Thyroid gland (tissue), 4 donors: ENCODE measurements at regions not wholly inside any gene's neighbourhood (a gene's known extent, or its start where the extent isn't known, plus 50 kb on each side); places are given as distances from the start of the nearest gene placed in this dataset.

ENCODE experiments used
- DNase-seq, 2 donors: peaks; one replicate each; pipeline ENCODE4 v3.0.0-alpha.2; 2019
- H3K27ac ChIP-seq, 3 donors: fragments of 200-600 bp; sonication (generic); 1 replicate in 2 of 3; 2 replicates in 1 of 3; pipeline ENCODE4 v1.5.1; 2016 to 2019; ENCODE audit warnings: mild to moderate bottlenecking in 1 of 3, moderate library complexity in 1 of 3
- H3K27me3 ChIP-seq: fragments of 200-600 bp; sonication (generic); one replicate; pipeline ENCODE4 v1.5.1; 2019
- H3K36me3 ChIP-seq, 2 donors: fragments of 200-600 bp; sonication (generic); one replicate each; pipeline ENCODE4 v1.5.1; 2016 to 2019
- H3K4me1 ChIP-seq, 2 donors: fragments of 200-600 bp; sonication (generic); one replicate each; pipeline ENCODE4 v1.5.1; 2017 to 2019
- H3K4me3 ChIP-seq, 3 donors: fragments of 200-600 bp; sonication (generic); replicated peaks in 1 of 3; 1 replicate in 2 of 3; 2 replicates in 1 of 3; pipeline ENCODE4 v1.5.1; 2016; ENCODE audit warnings: mild to moderate bottlenecking in 1 of 3
- H3K9me3 ChIP-seq: fragments of 200-600 bp; sonication (generic); one replicate; pipeline ENCODE4 v1.5.1; 2017
- POLR2A ChIP-seq, 2 donors: fragments of 450-650 bp; IDR thresholded peaks; one replicate each; pipeline ENCODE4 v1.6.1; 2017; ENCODE audit warnings: antibody characterized with exemption in 2 of 2, mild to moderate bottlenecking in 2 of 2, moderate library complexity in 1 of 2
- WGBS, 2 donors: methylation state at CpG; one replicate each; pipeline ENCODE4 v1.1.5; 2017; 5-methylcytosine and 5-hydroxymethylcytosine counted together
- intact Hi-C: fragments of 100-400 bp; cut with DNase I; formaldehyde crosslinking; loops from one replicate; pipeline ENCODE4 v1.15.1; 2023
- TF ChIP-seq, protein P1 (sequence below), 6 experiments: fragments of 200-600 bp in 3 of 6; fragments of 450-650 bp in 3 of 6; sonication (generic) in 3 of 6; IDR thresholded peaks; one replicate each; pipeline ENCODE4 v1.5.1; 2016 to 2019; ENCODE audit warnings: antibody characterized with exemption in 6 of 6, mild to moderate bottlenecking in 2 of 6, inconsistent platforms in 1 of 6, moderate library complexity in 1 of 6

DNA sequence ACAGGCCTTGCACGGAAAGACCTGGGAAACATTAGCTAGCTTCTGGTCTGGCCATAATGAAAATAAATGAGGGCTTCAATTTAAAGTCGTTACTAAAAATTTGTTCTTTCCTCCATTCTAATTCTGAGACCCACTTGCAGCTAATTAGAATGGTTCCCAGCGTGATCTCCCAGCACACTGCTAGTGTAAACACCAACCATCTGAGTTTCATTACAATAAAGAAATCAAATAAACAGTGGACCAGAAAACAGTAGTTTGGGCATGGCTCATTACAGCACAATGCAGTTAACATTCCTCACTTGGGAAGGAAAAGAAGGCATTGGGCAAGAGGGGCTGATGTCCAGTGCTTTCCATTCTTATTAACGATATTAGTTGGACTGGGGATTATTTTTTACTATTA lies 410.9 kb upstream of the SOX9 start:
- Histone ChIP-seq H3K4me1 (no peaks in the 10 kb centered on the region), H3K4me3 (no peak overlapping the region), H3K9me3 (no peaks in the 10 kb centered on the region), H3K36me3 (no peaks in the 10 kb centered on the region), H3K27ac (no peak overlapping the region), H3K27me3 (no peaks in the 10 kb centered on the region)
- 68 to 76% methylated on average over 4 of the region's 4 CpGs for WGBS, 2 donors
- DNase-seq, result no peak
- TF ChIP-seq, protein P1, sequence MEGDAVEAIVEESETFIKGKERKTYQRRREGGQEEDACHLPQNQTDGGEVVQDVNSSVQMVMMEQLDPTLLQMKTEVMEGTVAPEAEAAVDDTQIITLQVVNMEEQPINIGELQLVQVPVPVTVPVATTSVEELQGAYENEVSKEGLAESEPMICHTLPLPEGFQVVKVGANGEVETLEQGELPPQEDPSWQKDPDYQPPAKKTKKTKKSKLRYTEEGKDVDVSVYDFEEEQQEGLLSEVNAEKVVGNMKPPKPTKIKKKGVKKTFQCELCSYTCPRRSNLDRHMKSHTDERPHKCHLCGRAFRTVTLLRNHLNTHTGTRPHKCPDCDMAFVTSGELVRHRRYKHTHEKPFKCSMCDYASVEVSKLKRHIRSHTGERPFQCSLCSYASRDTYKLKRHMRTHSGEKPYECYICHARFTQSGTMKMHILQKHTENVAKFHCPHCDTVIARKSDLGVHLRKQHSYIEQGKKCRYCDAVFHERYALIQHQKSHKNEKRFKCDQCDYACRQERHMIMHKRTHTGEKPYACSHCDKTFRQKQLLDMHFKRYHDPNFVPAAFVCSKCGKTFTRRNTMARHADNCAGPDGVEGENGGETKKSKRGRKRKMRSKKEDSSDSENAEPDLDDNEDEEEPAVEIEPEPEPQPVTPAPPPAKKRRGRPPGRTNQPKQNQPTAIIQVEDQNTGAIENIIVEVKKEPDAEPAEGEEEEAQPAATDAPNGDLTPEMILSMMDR (IDR thresholded peaks at IDR 0.05), result no peak
- no peak for TF ChIP-seq POLR2A (IDR thresholded peaks at IDR 0.05)
- intact Hi-C loops, result no loop called here

DNA sequence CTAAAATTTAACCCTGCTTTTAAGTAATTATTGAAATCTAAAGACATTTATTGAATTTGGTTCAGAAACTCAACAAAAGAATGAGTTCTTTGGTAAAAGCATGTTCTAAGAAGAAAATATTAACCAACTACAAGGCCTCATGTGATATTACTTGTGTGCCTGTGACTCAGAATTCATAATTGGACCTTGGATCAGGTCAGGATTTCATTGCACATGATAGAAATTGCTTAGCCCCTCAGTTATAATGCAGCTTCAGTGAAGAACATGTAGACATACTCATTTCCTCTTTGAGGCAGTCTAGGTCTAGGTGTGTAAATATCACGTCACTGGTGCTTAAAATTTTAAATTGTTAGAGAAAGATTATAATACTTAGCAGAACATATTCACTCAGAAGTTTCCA lies 410.0 kb upstream of the SOX9 start:
- no peaks in the 10 kb centered on the region for H3K4me1 ChIP-seq
- intact Hi-C loops, result no loop called here
- TF ChIP-seq POLR2A (IDR thresholded peaks at IDR 0.05), result no peak
- TF ChIP-seq, protein P1 (IDR thresholded peaks at IDR 0.05), result no peak
- H3K36me3 ChIP-seq, result no peaks in the 10 kb centered on the region
- DNase-seq, result no peak
- H3K27ac ChIP-seq, result no peak overlapping the region
- no peaks in the 10 kb centered on the region for H3K9me3 ChIP-seq
- WGBS, 2 donors, result 75 to 87% methylated on average over 1 of the region's 1 CpG
- H3K27me3 ChIP-seq, result no peaks in the 10 kb centered on the region
- no peak overlapping the region for H3K4me3 ChIP-seq

DNA sequence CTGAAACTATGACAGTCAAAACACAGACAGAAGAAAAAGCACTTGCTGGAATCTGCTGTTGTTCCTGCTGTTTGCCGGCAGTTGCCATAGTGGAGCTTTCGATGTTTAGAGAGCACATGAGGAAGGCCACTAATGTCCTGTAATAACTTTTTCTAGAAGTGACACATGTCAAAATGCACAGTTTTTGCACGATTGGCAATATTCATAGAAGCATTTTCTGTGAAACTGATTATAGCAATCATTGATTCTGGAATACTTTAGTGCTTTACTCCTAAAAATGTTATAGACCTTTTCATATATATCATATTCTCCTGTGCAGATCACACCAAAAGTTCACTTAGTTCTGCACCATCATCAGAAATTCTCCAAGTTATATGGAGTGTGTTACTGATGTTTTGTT lies 407.0 kb upstream of the SOX9 start:
- H3K27me3 ChIP-seq, result no peaks in the 10 kb centered on the region
- no peak overlapping the region for H3K27ac ChIP-seq
- intact Hi-C loops, result no loop called here
- 19 to 31% methylated on average over 3 of the region's 3 CpGs for WGBS, 2 donors
- DNase-seq, result no peak
- no peak overlapping the region for H3K4me3 ChIP-seq
- TF ChIP-seq, protein P1 (IDR thresholded peaks at IDR 0.05), result no peak
- no peak for TF ChIP-seq POLR2A (IDR thresholded peaks at IDR 0.05)
- H3K36me3 ChIP-seq, result no peaks in the 10 kb centered on the region
- H3K4me1 ChIP-seq, result no peaks in the 10 kb centered on the region
- H3K9me3 ChIP-seq, result no peaks in the 10 kb centered on the region

DNA sequence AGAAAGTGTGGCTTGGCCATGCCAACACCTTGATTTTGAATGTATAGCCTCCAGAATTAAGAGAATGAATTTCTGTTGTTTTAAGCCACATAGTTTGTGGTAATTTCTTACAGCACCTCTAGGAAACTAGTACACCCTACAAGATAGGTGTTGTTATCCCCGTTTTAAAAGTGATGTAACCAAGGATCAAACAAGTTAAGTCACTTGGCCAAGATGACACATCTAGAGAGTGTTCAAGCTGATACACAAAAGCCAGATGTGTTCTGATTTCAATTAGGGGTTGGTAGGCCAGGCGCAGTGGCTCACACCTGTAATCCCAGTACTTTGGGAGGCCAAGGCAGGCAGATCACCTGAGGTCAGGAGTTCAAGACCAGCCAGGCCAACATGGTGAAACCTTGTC lies 396.5 kb upstream of the SOX9 start:
- intact Hi-C loops, result no loop called here
- Histone ChIP-seq H3K9me3 (no peaks in the 10 kb centered on the region), H3K27ac (no peak overlapping the region), H3K4me3 (no peak overlapping the region), H3K4me1 (no peaks in the 10 kb centered on the region), H3K27me3 (no peaks in the 10 kb centered on the region), H3K36me3 (no peaks in the 10 kb centered on the region)
- DNase-seq, result no peak
- TF ChIP-seq, protein P1 (IDR thresholded peaks at IDR 0.05), result no peak
- TF ChIP-seq POLR2A (IDR thresholded peaks at IDR 0.05), result no peak
- 92 to 94% methylated on average over 2 of the region's 2 CpGs for WGBS, 2 donors

DNA sequence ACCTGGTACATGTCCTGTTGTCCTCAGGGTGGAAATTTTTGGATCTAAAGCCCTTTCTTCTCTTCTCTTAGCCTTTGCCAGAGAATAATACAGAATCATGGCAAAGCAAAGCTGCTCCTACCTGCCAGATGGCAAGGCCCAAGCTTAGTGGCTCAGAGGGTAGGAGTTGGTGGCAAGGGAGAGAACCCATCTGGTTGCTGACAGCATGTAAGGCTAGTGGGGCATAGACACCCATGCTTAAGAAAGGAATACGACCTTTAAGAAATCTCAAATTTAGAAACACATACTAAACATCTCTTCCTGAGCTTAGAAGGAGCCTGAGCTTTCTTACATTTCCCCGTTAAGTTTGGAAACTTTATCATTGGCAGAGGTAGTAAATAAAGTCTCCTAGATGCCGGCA lies 395.0 kb upstream of the SOX9 start:
- DNase-seq, result no peak
- Histone ChIP-seq H3K36me3 (no peaks in the 10 kb centered on the region), H3K27me3 (no peaks in the 10 kb centered on the region), H3K27ac (no peak overlapping the region), H3K4me1 (no peaks in the 10 kb centered on the region), H3K4me3 (no peak overlapping the region), H3K9me3 (no peaks in the 10 kb centered on the region)
- intact Hi-C loops, result no loop called here
- TF ChIP-seq, protein P1 (IDR thresholded peaks at IDR 0.05), result no peak
- no peak for TF ChIP-seq POLR2A (IDR thresholded peaks at IDR 0.05)
- 78 to 82% methylated on average over 3 of the region's 3 CpGs for WGBS, 2 donors
